ENCODE measurements at regions not wholly inside any gene's neighbourhood (a gene's known extent, or its start where the extent isn't known, plus 50 kb on each side); places are given as distances from the start of the nearest gene placed in this dataset.

- Histone ChIP-seq H3K9me3 (no peaks in the 10 kb centered on the region), H3K4me1 (no peaks in the 10 kb centered on the region), H3K27me3 (no peaks in the 10 kb centered on the region), H3K36me3 (no peaks in the 10 kb centered on the region), H3K4me3 (ENCODE audit: low read depth, low read length) (no peak overlapping the region)
- TF ChIP-seq, protein P1, sequence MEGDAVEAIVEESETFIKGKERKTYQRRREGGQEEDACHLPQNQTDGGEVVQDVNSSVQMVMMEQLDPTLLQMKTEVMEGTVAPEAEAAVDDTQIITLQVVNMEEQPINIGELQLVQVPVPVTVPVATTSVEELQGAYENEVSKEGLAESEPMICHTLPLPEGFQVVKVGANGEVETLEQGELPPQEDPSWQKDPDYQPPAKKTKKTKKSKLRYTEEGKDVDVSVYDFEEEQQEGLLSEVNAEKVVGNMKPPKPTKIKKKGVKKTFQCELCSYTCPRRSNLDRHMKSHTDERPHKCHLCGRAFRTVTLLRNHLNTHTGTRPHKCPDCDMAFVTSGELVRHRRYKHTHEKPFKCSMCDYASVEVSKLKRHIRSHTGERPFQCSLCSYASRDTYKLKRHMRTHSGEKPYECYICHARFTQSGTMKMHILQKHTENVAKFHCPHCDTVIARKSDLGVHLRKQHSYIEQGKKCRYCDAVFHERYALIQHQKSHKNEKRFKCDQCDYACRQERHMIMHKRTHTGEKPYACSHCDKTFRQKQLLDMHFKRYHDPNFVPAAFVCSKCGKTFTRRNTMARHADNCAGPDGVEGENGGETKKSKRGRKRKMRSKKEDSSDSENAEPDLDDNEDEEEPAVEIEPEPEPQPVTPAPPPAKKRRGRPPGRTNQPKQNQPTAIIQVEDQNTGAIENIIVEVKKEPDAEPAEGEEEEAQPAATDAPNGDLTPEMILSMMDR (IDR thresholded peaks at IDR 0.05; ENCODE audit: low read depth, low read length), result no peak
- no peak for DNase-seq
These were observed 146.6 kb upstream of the CAND1 start for GRCh38 chr12:67122584-67122983.

DNA sequence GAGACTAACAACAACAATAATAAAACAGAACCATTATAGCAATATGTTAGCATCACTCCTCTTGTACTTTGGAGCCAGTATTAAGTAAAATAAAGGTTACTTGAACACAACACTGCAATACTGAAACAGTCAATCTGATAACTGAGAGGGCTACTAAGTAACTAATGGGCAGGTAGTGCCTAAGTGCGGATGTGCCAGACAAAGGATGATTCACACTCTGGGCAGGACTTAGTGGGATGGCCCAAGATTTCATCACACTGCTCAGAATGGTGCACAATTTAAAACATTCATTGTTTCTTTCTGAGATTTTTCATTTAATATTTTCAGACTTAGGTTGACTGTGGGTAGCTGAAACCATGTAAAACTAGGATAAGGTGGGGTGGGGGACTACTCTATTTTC is 131.9 kb upstream of the CAND1 start:
- no peak for DNase-seq
- TF ChIP-seq, protein P1 (IDR thresholded peaks at IDR 0.05; ENCODE audit: low read depth, low read length), result no peak
- no peaks in the 10 kb centered on the region for H3K27me3 ChIP-seq
- H3K4me1 ChIP-seq, result no peaks in the 10 kb centered on the region
- no peaks in the 10 kb centered on the region for H3K36me3 ChIP-seq
- no peak overlapping the region for H3K4me3 ChIP-seq (ENCODE audit: low read depth, low read length)
- no peaks in the 10 kb centered on the region for H3K9me3 ChIP-seq

DNA sequence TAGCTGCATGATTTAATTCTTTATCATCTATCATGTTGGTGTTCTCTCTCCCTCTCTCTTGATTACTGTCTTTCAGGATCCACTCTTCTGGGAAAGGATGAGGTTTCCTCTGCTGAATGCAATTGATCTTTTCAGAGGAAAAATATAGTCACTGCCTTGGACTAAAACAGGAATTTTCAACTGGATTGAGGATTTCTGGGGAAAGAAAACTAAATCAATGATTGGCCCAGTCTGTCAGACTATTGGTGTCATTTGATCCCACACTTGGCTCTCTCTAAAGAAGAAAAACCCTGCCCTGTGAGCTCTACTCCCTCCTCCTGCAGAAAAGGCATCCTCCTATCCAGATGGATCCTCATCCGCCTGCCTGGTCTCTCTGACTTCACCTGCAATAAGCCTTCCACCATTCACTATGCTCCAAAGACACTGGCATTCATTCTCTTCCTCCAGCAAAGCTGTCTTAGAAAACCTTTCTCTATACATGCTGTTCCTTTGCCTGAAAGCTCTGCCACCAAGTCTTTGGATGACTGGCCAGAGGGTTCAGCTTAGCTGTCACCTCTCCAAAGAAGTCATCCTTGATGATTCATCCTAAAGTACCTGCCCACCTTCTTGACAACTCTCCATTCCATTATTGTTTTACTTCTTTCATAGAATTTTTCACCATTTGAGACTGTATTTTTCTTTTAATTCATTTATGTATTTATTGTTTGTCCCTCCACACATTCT is 127.7 kb upstream of the CAND1 start:
- no peaks in the 10 kb centered on the region for H3K36me3 ChIP-seq
- TF ChIP-seq, protein P1 (IDR thresholded peaks at IDR 0.05; ENCODE audit: low read depth, low read length), result no peak
- no peaks in the 10 kb centered on the region for H3K4me1 ChIP-seq
- H3K9me3 ChIP-seq, result no peaks in the 10 kb centered on the region
- no peak for DNase-seq
- no peaks in the 10 kb centered on the region for H3K27me3 ChIP-seq
- H3K4me3 ChIP-seq (ENCODE audit: low read depth, low read length), result no peak overlapping the region

DNA sequence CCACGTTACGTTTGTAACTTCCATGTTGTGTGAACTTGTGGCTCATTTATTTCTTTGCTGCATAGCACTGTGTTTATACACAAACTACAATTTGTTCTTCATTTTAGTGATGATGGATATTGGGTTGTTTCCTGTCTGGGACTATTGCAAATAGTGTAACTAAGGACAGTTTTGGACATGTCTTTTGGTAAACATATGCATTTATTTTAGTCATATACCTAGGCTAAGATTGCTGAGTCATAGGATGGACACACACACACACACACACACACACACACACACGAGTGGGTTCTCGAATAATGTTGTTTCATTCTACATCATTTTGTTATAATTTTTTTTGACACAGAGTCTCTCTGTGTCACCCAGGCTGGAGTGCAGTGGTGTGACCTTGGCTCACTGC is 123.5 kb upstream of the CAND1 start:
- H3K4me1 ChIP-seq, result no peaks in the 10 kb centered on the region

DNA sequence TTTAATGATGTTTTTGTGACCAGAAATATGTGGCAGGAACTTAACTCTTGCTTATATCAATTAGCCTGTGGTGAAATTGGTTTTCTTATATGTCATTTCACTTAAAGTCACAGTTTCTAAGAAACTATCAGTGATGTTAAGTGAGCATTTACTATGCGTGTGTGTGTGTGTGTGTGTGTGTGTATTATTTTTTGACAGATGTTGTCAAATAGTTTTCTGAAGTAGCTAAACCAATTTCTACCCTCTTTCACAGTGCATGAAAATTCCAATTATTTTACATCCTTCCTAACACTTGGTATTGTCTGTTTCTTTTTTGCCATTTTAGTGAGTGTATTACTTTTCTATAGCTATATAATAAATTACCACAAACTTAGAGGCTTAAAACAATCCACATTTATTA is 122.1 kb upstream of the CAND1 start:
- DNase-seq, result no peak
- Histone ChIP-seq H3K36me3 (no peaks in the 10 kb centered on the region), H3K9me3 (no peaks in the 10 kb centered on the region), H3K4me1 (no peaks in the 10 kb centered on the region), H3K4me3 (ENCODE audit: low read depth, low read length) (no peak overlapping the region), H3K27me3 (no peaks in the 10 kb centered on the region)
- TF ChIP-seq, protein P1 (IDR thresholded peaks at IDR 0.05; ENCODE audit: low read depth, low read length), result no peak

More for the DNA sequence above, 123.5 kb upstream of the CAND1 start:
- TF ChIP-seq, protein P1 (IDR thresholded peaks at IDR 0.05; ENCODE audit: low read depth, low read length), result no peak
- Histone ChIP-seq H3K9me3 (no peaks in the 10 kb centered on the region), H3K36me3 (no peaks in the 10 kb centered on the region), H3K27me3 (no peaks in the 10 kb centered on the region), H3K4me3 (ENCODE audit: low read depth, low read length) (no peak overlapping the region)
- no peak for DNase-seq

GRCh38 chr12:67147447-67147846 is 121.7 kb upstream of the CAND1 start:
- TF ChIP-seq, protein P1 (IDR thresholded peaks at IDR 0.05; ENCODE audit: low read depth, low read length), result no peak
- Histone ChIP-seq H3K4me1 (no peaks in the 10 kb centered on the region), H3K4me3 (ENCODE audit: low read depth, low read length) (no peak overlapping the region), H3K9me3 (no peaks in the 10 kb centered on the region), H3K36me3 (no peaks in the 10 kb centered on the region), H3K27me3 (no peaks in the 10 kb centered on the region)
- no peak for DNase-seq
